SK-N-SH (cell line): ENCODE measurements at regions not wholly inside any gene's neighbourhood (a gene's known extent, or its start where the extent isn't known, plus 50 kb on each side); places are given as distances from the start of the nearest gene placed in this dataset.

Source experiments
- CTCF ChIA-PET: fragments of 300-600, 350-600 bp; formaldehyde crosslinking; extraction: SDS; loops from one replicate; lab custom pipeline; 2021; lab: Yijun Ruan, JAX
- POLR2A ChIA-PET: fragments of 350-600 bp; sonication (Branson Sonifier 250); formaldehyde crosslinking; extraction: SDS; loops from one replicate; lab custom pipeline; 2020; ENCODE audit warnings: antibody characterized with exemption, inconsistent platforms; lab: Yijun Ruan, JAX
- DNase-seq: peaks from one replicate; pipeline ENCODE4 v3.0.0; 2012
- H2AFZ ChIP-seq: fragments of 200-600 bp; sonication (generic); 2 replicates; pipeline ENCODE4 v1.8.1; 2016; ENCODE audit warnings: antibody characterized with exemption, mild to moderate bottlenecking, low read depth
- H3F3A ChIP-seq: fragments of 200-600 bp; sonication (generic); replicated peaks from 2 replicates; pipeline ENCODE3; 2016; ENCODE audit warnings: antibody characterized with exemption, mild to moderate bottlenecking; ENCODE audit not compliant: insufficient read depth
- H3K27ac ChIP-seq, 2 experiments: fragments of 200-500 bp in 1 of 2; fragments of 200-600 bp in 1 of 2; sonication (Bioruptor generic) in 1 of 2; sonication (generic), shearing (Covaris generic) in 1 of 2; 2 replicates each; pipeline versions ENCODE4 v1.5.1 to v1.6.1; 2014 to 2016; ENCODE audit warnings: low read depth in 2 of 2, inconsistent platforms in 1 of 2, low read length in 1 of 2, mild to moderate bottlenecking in 1 of 2, mixed read lengths in 1 of 2
- H3K27me3 ChIP-seq: fragments of 200-600 bp; sonication (generic), shearing (Covaris generic); 2 replicates; pipeline ENCODE4 v1.6.1; 2016; ENCODE audit warnings: mixed run types; ENCODE audit not compliant: insufficient read depth
- H3K36me3 ChIP-seq, 2 experiments: fragments of 200-500 bp in 1 of 2; fragments of 200-600 bp in 1 of 2; sonication (Bioruptor generic) in 1 of 2; sonication (generic) in 1 of 2; replicated peaks in 1 of 2; 2 replicates each; pipeline versions ENCODE3 to v1.5.1; 2014 to 2016; ENCODE audit warnings: low read length in 1 of 2, mild to moderate bottlenecking in 1 of 2; ENCODE audit not compliant: insufficient read depth in 2 of 2, control insufficient read depth in 1 of 2
- H3K4me1 ChIP-seq, 2 experiments: fragments of 200-500 bp in 1 of 2; fragments of 200-600 bp in 1 of 2; sonication (Bioruptor generic) in 1 of 2; sonication (generic), shearing (Covaris generic) in 1 of 2; 2 replicates each; pipeline versions ENCODE4 v1.5.1 to v1.6.1; 2014 to 2016; ENCODE audit warnings: low read depth in 1 of 2, low read length in 1 of 2, mixed run types in 1 of 2; ENCODE audit not compliant: insufficient read depth in 2 of 2, control insufficient read depth in 1 of 2
- H3K4me2 ChIP-seq: fragments of 200-600 bp; sonication (generic), shearing (Covaris generic); 2 replicates; pipeline ENCODE4 v1.6.1; 2017; ENCODE audit warnings: mixed run types
- H3K4me3 ChIP-seq, 2 experiments: fragments of 200-500 bp in 1 of 2; fragments of 200-600 bp in 1 of 2; sonication (Bioruptor generic) in 1 of 2; sonication (generic), shearing (Covaris generic) in 1 of 2; 2 replicates each; pipeline versions ENCODE4 v1.5.1 to v1.8.1; 2014 to 2016; ENCODE audit warnings: low read depth in 2 of 2, inconsistent platforms in 1 of 2, low read length in 1 of 2, mild to moderate bottlenecking in 1 of 2, mixed read lengths in 1 of 2, moderate library complexity in 1 of 2
- H3K79me2 ChIP-seq: fragments of 200-600 bp; sonication (generic); 2 replicates; pipeline ENCODE4 v1.8.1; 2017; ENCODE audit warnings: mild to moderate bottlenecking; ENCODE audit not compliant: insufficient read depth
- H3K9ac ChIP-seq: fragments of 200-600 bp; sonication (generic); 2 replicates; pipeline ENCODE4 v1.6.1; 2017; ENCODE audit warnings: mixed run types
- H3K9me2 ChIP-seq: fragments of 200-600 bp; sonication (generic); 2 replicates; pipeline ENCODE4 v1.6.1; 2017; ENCODE audit warnings: mixed run types
- H3K9me3 ChIP-seq: fragments of 200-600 bp; sonication (generic); 2 replicates; pipeline ENCODE4 v1.6.1; 2017; ENCODE audit warnings: mixed run types, mild to moderate bottlenecking, moderate library complexity
- H4K20me1 ChIP-seq: fragments of 200-600 bp; sonication (generic); 2 replicates; pipeline ENCODE4 v1.6.1; 2017; ENCODE audit warnings: mild to moderate bottlenecking, mixed run types; ENCODE audit not compliant: insufficient read depth
- CHD2 ChIP-seq: fragments of 150-350 bp; IDR thresholded peaks from 2 replicates; pipeline ENCODE4 v1.6.1; 2018; ENCODE audit warnings: low read length; ENCODE audit not compliant: partially characterized antibody
- EZH2phosphoT487 ChIP-seq: fragments of 200-600 bp; sonication (generic); IDR thresholded peaks from 2 replicates; pipeline ENCODE4 v1.6.1; 2017; ENCODE audit warnings: low read depth, mixed run types, mild to moderate bottlenecking, antibody characterized with exemption, moderate library complexity, borderline replicate concordance
- FOSL2 ChIP-seq: IDR thresholded peaks from 2 replicates; pipeline ENCODE4 v1.4.0; 2012; ENCODE audit warnings: low read depth, mild to moderate bottlenecking, moderate library complexity, borderline replicate concordance
- GATA2 ChIP-seq: sonication (generic); formaldehyde crosslinking; IDR thresholded peaks from 2 replicates; pipeline ENCODE4 v1.5.0; 2020; ENCODE audit warnings: mild to moderate bottlenecking, missing genetic modification reagents
- JUND ChIP-seq: IDR thresholded peaks from 2 replicates; pipeline ENCODE4 v1.4.0; 2012
- MEF2A ChIP-seq: IDR thresholded peaks from 2 replicates; pipeline ENCODE4 v1.4.0; 2012; ENCODE audit warnings: low read depth, borderline replicate concordance
- MXI1 ChIP-seq: IDR thresholded peaks from 2 replicates; pipeline ENCODE4 v1.6.1; 2012; ENCODE audit warnings: mild to moderate bottlenecking, low read depth, low read length, improper control_type of control experiment
- NRF1 ChIP-seq: IDR thresholded peaks from 2 replicates; pipeline ENCODE4 v1.6.1; 2012; ENCODE audit warnings: low read depth, mild to moderate bottlenecking, low read length
- RAD21 ChIP-seq: IDR thresholded peaks from 2 replicates; pipeline ENCODE4 v1.6.1; 2012; ENCODE audit warnings: mild to moderate bottlenecking, low read length
- RFX5 ChIP-seq: IDR thresholded peaks from 2 replicates; pipeline ENCODE4 v1.6.1; 2012; ENCODE audit warnings: mild to moderate bottlenecking, improper control_type of control experiment, low read length
- SIN3A ChIP-seq: IDR thresholded peaks from 2 replicates; pipeline ENCODE4 v1.6.1; 2012; ENCODE audit warnings: low read depth, mild to moderate bottlenecking, low read length, moderate library complexity, borderline replicate concordance
- SMC3 ChIP-seq: IDR thresholded peaks from 2 replicates; pipeline ENCODE4 v1.6.1; 2012; ENCODE audit warnings: low read depth, low read length, improper control_type of control experiment
- TAF1 ChIP-seq: IDR thresholded peaks from 2 replicates; pipeline ENCODE4 v1.6.1; 2012; ENCODE audit warnings: low read depth, mild to moderate bottlenecking, low read length, moderate library complexity, borderline replicate concordance
- WGBS: methylation state at CpG from one replicate; pipeline ENCODE4 v1.1.6; 2017; ENCODE audit warnings: low lambda C conversion rate; 5-methylcytosine and 5-hydroxymethylcytosine counted together
- TF ChIP-seq, protein P1 (sequence below): IDR thresholded peaks from 2 replicates; pipeline ENCODE4 v1.4.0; 2012; ENCODE audit warnings: low read depth
- TF ChIP-seq, protein P2 (sequence below): IDR thresholded peaks from 2 replicates; pipeline ENCODE4 v1.4.0; 2012; ENCODE audit warnings: low read depth, borderline replicate concordance
- TF ChIP-seq, protein P3 (sequence below): fragments of 150-350 bp; IDR thresholded peaks from 2 replicates; pipeline ENCODE4 v1.6.1; 2017; ENCODE audit warnings: antibody characterized with exemption, low read length, low read depth, borderline replicate concordance
- TF ChIP-seq, protein P4 (sequence below): IDR thresholded peaks from 2 replicates; pipeline ENCODE4; 2012
- TF ChIP-seq, protein P5 (sequence below): IDR thresholded peaks from 2 replicates; pipeline ENCODE4 v1.4.0; 2012; ENCODE audit warnings: low read depth, borderline replicate concordance

DNA sequence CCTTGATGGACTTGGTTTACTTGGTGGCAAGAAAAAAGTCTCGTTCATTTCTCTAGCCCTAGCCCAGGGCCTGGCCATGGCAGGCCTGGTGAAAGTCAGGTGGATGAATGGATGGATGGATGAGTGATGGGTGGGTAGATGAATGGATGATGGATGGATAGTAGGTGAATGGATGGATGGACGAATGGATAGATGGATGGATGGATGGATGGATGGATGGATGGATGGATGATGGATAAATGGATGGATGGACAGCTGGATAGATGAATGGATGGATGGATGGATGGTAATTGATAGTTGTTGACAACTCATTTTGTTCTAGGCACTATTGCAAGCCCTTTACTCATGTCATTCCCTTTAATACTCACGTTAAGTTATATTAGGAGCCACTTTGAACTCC lies 86.1 kb upstream of the ANO1 start:
- H3K27me3 ChIP-seq = peaks cover 1% of the 10 kb centered on the region; the same call in 1 of the 2 replicates
- H4K20me1 ChIP-seq = no peaks in the 10 kb centered on the region
- H3K9ac ChIP-seq = no peak overlapping the region
- WGBS = 10% methylated on average over 3 of the region's 3 CpGs
- ChIA-PET POLR2A (no interaction called here), CTCF (interaction anchor here (1.3 to 1.5 kb wide), 2 partner anchors 10 to 76 kb away, joined by 3 to 6 read pairs; no protein-coding TSS in a partner anchor)
- no peaks in the 10 kb centered on the region for H3K79me2 ChIP-seq
- no peaks in the 10 kb centered on the region for H3K9me2 ChIP-seq
- no peak for DNase-seq
- no peaks in the 10 kb centered on the region for H3K4me1 ChIP-seq
- no peaks in the 10 kb centered on the region for H3K36me3 ChIP-seq
- H3F3A ChIP-seq = no peaks in the 10 kb centered on the region
- H2AFZ ChIP-seq = no peak overlapping the region
- TF ChIP-seq TAF1 (no peak), GATA2 (no peak), MXI1 (no peak), EZH2phosphoT487 (no peak), SMC3 (no peak), MEF2A (no peak), NRF1 (no peak), RAD21 (no peak), JUND (no peak), SIN3A (no peak), RFX5 (no peak), FOSL2 (no peak), CHD2 (no peak)
- TF ChIP-seq, protein P1, sequence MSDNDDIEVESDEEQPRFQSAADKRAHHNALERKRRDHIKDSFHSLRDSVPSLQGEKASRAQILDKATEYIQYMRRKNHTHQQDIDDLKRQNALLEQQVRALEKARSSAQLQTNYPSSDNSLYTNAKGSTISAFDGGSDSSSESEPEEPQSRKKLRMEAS = no peak
- TF ChIP-seq, protein P2, sequence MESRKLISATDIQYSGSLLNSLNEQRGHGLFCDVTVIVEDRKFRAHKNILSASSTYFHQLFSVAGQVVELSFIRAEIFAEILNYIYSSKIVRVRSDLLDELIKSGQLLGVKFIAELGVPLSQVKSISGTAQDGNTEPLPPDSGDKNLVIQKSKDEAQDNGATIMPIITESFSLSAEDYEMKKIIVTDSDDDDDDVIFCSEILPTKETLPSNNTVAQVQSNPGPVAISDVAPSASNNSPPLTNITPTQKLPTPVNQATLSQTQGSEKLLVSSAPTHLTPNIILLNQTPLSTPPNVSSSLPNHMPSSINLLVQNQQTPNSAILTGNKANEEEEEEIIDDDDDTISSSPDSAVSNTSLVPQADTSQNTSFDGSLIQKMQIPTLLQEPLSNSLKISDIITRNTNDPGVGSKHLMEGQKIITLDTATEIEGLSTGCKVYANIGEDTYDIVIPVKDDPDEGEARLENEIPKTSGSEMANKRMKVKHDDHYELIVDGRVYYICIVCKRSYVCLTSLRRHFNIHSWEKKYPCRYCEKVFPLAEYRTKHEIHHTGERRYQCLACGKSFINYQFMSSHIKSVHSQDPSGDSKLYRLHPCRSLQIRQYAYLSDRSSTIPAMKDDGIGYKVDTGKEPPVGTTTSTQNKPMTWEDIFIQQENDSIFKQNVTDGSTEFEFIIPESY = no peak
- TF ChIP-seq, protein P3, sequence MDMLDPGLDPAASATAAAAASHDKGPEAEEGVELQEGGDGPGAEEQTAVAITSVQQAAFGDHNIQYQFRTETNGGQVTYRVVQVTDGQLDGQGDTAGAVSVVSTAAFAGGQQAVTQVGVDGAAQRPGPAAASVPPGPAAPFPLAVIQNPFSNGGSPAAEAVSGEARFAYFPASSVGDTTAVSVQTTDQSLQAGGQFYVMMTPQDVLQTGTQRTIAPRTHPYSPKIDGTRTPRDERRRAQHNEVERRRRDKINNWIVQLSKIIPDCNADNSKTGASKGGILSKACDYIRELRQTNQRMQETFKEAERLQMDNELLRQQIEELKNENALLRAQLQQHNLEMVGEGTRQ = no peak
- TF ChIP-seq, protein P4, sequence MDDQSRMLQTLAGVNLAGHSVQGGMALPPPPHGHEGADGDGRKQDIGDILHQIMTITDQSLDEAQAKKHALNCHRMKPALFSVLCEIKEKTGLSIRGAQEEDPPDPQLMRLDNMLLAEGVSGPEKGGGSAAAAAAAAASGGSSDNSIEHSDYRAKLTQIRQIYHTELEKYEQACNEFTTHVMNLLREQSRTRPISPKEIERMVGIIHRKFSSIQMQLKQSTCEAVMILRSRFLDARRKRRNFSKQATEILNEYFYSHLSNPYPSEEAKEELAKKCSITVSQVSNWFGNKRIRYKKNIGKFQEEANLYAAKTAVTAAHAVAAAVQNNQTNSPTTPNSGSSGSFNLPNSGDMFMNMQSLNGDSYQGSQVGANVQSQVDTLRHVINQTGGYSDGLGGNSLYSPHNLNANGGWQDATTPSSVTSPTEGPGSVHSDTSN = no peak
- TF ChIP-seq, protein P5, sequence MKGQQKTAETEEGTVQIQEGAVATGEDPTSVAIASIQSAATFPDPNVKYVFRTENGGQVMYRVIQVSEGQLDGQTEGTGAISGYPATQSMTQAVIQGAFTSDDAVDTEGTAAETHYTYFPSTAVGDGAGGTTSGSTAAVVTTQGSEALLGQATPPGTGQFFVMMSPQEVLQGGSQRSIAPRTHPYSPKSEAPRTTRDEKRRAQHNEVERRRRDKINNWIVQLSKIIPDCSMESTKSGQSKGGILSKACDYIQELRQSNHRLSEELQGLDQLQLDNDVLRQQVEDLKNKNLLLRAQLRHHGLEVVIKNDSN = no peak
- H3K9me3 ChIP-seq = no peaks in the 10 kb centered on the region
- no peak overlapping the region for H3K4me3 ChIP-seq
- no peak overlapping the region for H3K27ac ChIP-seq
- no peak overlapping the region for H3K4me2 ChIP-seq
